H1 (cell line): ENCODE measurements at regions not wholly inside any gene's neighbourhood (a gene's known extent, or its start where the extent isn't known, plus 50 kb on each side); places are given as distances from the start of the nearest gene placed in this dataset.

Experiments used
- BCL11A ChIP-seq, 2 experiments: IDR thresholded peaks; one replicate each; pipeline ENCODE4 v1.6.1; 2011; ENCODE audit warnings: low read depth in 2 of 2, low read length in 2 of 2, mild to moderate bottlenecking in 2 of 2
- KDM4A ChIP-seq: IDR thresholded peaks from one replicate; pipeline ENCODE4 v1.7.1; 2012; ENCODE audit warnings: low read depth, mild to moderate bottlenecking, moderate library complexity, low read length, inconsistent platforms; ENCODE audit not compliant: severe bottlenecking
- POU5F1 ChIP-seq: IDR thresholded peaks from 2 replicates; pipeline ENCODE4 v1.6.1; 2011; ENCODE audit warnings: low read depth, mild to moderate bottlenecking, low read length, moderate library complexity
- SIX5 ChIP-seq: IDR thresholded peaks from 2 replicates; pipeline ENCODE4 v1.6.1; 2011; ENCODE audit warnings: mild to moderate bottlenecking, low read depth, low read length
- SP4 ChIP-seq: IDR thresholded peaks from 2 replicates; pipeline ENCODE4 v1.6.1; 2012; ENCODE audit warnings: low read length, inconsistent platforms
- TCF12 ChIP-seq: IDR thresholded peaks from 2 replicates; pipeline ENCODE4 v1.6.1; 2011; ENCODE audit warnings: low read depth, mild to moderate bottlenecking, low read length
- ZNF274 ChIP-seq: IDR thresholded peaks from 2 replicates; pipeline ENCODE4 v1.7.0; 2012; ENCODE audit warnings: low read length, borderline replicate concordance; ENCODE audit errors: extremely low read depth
- TF ChIP-seq, protein P1 (sequence below): fragments of 300-600 bp; sonication (generic); IDR thresholded peaks from 2 replicates; pipeline ENCODE4 v1.7.1; 2012; ENCODE audit warnings: low read length, moderate library complexity, mild to moderate bottlenecking, inconsistent platforms; ENCODE audit not compliant: insufficient replicate concordance
- TF ChIP-seq, protein P2 (sequence below): IDR thresholded peaks from 2 replicates; pipeline ENCODE4 v1.6.1; 2012; ENCODE audit warnings: inconsistent platforms

DNA sequence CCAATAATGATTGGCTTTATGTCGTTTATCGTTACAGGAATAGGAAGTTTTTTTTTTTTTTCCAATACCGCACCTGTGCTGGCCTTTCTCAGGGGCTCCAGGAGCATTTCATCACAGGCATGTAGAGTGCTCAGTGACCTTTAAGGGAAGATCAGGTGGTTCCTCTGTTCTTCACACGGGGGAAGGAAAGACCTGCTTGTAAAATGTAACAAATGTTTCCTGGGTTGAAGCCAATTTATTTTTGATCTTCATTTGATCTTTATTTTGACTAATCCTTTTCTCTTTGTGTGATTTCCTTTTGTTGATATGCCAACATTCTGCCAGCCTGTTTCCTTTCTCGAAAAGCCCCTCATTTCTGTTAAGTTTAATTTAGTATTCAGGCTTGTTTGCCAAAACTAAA lies 61.9 kb upstream of the HBS1L start (continued):
- TF ChIP-seq, protein P1, sequence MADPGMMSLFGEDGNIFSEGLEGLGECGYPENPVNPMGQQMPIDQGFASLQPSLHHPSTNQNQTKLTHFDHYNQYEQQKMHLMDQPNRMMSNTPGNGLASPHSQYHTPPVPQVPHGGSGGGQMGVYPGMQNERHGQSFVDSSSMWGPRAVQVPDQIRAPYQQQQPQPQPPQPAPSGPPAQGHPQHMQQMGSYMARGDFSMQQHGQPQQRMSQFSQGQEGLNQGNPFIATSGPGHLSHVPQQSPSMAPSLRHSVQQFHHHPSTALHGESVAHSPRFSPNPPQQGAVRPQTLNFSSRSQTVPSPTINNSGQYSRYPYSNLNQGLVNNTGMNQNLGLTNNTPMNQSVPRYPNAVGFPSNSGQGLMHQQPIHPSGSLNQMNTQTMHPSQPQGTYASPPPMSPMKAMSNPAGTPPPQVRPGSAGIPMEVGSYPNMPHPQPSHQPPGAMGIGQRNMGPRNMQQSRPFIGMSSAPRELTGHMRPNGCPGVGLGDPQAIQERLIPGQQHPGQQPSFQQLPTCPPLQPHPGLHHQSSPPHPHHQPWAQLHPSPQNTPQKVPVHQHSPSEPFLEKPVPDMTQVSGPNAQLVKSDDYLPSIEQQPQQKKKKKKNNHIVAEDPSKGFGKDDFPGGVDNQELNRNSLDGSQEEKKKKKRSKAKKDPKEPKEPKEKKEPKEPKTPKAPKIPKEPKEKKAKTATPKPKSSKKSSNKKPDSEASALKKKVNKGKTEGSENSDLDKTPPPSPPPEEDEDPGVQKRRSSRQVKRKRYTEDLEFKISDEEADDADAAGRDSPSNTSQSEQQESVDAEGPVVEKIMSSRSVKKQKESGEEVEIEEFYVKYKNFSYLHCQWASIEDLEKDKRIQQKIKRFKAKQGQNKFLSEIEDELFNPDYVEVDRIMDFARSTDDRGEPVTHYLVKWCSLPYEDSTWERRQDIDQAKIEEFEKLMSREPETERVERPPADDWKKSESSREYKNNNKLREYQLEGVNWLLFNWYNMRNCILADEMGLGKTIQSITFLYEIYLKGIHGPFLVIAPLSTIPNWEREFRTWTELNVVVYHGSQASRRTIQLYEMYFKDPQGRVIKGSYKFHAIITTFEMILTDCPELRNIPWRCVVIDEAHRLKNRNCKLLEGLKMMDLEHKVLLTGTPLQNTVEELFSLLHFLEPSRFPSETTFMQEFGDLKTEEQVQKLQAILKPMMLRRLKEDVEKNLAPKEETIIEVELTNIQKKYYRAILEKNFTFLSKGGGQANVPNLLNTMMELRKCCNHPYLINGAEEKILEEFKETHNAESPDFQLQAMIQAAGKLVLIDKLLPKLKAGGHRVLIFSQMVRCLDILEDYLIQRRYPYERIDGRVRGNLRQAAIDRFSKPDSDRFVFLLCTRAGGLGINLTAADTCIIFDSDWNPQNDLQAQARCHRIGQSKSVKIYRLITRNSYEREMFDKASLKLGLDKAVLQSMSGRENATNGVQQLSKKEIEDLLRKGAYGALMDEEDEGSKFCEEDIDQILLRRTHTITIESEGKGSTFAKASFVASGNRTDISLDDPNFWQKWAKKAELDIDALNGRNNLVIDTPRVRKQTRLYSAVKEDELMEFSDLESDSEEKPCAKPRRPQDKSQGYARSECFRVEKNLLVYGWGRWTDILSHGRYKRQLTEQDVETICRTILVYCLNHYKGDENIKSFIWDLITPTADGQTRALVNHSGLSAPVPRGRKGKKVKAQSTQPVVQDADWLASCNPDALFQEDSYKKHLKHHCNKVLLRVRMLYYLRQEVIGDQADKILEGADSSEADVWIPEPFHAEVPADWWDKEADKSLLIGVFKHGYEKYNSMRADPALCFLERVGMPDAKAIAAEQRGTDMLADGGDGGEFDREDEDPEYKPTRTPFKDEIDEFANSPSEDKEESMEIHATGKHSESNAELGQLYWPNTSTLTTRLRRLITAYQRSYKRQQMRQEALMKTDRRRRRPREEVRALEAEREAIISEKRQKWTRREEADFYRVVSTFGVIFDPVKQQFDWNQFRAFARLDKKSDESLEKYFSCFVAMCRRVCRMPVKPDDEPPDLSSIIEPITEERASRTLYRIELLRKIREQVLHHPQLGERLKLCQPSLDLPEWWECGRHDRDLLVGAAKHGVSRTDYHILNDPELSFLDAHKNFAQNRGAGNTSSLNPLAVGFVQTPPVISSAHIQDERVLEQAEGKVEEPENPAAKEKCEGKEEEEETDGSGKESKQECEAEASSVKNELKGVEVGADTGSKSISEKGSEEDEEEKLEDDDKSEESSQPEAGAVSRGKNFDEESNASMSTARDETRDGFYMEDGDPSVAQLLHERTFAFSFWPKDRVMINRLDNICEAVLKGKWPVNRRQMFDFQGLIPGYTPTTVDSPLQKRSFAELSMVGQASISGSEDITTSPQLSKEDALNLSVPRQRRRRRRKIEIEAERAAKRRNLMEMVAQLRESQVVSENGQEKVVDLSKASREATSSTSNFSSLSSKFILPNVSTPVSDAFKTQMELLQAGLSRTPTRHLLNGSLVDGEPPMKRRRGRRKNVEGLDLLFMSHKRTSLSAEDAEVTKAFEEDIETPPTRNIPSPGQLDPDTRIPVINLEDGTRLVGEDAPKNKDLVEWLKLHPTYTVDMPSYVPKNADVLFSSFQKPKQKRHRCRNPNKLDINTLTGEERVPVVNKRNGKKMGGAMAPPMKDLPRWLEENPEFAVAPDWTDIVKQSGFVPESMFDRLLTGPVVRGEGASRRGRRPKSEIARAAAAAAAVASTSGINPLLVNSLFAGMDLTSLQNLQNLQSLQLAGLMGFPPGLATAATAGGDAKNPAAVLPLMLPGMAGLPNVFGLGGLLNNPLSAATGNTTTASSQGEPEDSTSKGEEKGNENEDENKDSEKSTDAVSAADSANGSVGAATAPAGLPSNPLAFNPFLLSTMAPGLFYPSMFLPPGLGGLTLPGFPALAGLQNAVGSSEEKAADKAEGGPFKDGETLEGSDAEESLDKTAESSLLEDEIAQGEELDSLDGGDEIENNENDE, result no peak
- TF ChIP-seq SIX5 (no peak), TCF12 (no peak), SP4 (no peak), ZNF274 (no peak), POU5F1 (no peak), KDM4A (no peak), BCL11A (IDR thresholded peaks at IDR 0.05; ENCODE audit: low read depth in 2 of 2, low read length in 2 of 2) (no peak)
- TF ChIP-seq, protein P2, sequence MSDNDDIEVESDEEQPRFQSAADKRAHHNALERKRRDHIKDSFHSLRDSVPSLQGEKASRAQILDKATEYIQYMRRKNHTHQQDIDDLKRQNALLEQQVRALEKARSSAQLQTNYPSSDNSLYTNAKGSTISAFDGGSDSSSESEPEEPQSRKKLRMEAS, result no peak
